ENCODE measurements at regions not wholly inside any gene's neighbourhood (a gene's known extent, or its start where the extent isn't known, plus 50 kb on each side); places are given as distances from the start of the nearest gene placed in this dataset.

DNA sequence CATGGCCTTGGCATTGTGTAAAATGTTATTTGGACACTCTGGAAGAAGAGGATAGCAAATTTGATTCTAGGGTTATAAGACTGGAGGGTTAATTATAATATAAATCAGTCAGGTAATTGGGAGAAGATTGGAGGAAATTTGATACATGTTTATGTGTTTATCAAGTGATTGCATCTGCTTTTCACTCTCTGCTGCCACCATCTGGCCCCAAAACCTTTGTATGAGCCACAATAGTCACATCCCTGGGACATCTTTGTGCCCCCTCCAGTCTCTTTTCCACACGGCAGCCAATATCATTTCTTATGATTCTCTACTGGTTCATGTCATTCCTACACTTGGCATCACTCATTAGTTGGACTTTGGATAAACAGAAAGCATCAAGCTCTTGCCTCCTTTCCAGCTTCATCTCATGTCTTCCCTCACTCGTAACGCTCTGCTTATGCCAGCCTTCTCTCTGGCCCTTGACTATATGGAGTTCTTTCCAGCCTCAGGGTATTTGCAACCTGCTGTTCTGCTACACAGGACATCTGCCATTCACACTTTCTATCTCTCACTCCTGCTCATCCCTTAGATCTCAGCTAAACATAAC is 602.3 kb upstream of the SUCLG2 start:
- H3K4me1 Mint-ChIP-seq, result no peaks in the 10 kb centered on the region

DNA sequence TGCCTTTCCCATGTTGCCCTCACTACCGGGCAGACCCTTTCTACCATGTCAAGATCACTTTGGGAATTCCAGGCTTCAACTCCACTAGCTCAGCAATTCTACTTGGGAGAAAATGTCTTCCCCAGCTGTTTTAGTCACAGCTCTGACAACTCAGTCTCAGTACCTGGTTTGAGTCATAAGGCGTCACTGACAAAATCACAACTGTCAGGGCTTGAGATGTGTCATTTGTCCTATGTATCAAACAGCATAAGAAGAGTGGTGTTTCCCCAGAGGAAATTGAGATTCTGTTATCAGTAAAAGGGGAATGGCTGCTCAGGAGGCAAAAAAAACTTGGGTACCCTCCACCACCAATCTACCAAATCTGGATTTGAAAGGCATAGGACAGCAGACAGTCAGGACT is 594.9 kb upstream of the SUCLG2 start:
- CTCF ChIA-PET, result no interaction called here
- POLR2A ChIA-PET, result no interaction called here
- intact Hi-C loops (cut with micrococcal nuclease), result no loop called here
- no peak for DNase-seq
- TF ChIP-seq, protein P1, sequence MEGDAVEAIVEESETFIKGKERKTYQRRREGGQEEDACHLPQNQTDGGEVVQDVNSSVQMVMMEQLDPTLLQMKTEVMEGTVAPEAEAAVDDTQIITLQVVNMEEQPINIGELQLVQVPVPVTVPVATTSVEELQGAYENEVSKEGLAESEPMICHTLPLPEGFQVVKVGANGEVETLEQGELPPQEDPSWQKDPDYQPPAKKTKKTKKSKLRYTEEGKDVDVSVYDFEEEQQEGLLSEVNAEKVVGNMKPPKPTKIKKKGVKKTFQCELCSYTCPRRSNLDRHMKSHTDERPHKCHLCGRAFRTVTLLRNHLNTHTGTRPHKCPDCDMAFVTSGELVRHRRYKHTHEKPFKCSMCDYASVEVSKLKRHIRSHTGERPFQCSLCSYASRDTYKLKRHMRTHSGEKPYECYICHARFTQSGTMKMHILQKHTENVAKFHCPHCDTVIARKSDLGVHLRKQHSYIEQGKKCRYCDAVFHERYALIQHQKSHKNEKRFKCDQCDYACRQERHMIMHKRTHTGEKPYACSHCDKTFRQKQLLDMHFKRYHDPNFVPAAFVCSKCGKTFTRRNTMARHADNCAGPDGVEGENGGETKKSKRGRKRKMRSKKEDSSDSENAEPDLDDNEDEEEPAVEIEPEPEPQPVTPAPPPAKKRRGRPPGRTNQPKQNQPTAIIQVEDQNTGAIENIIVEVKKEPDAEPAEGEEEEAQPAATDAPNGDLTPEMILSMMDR (IDR thresholded peaks at IDR 0.05), result no peak
- no peak for ATAC-seq (ENCODE audit: low read depth)
- H3K36me3 Mint-ChIP-seq (ENCODE audit: low read depth), result no peaks in the 10 kb centered on the region
- no peaks in the 10 kb centered on the region for H3K27me3 Mint-ChIP-seq
- H3K27ac Mint-ChIP-seq, result no peak overlapping the region
- H3K4me1 Mint-ChIP-seq, result no peaks in the 10 kb centered on the region
- no peaks in the 10 kb centered on the region for H3K9me3 Mint-ChIP-seq
- no peak overlapping the region for H3K4me3 Mint-ChIP-seq

More for the DNA sequence above, 602.3 kb upstream of the SUCLG2 start:
- POLR2A ChIA-PET, result no interaction called here
- Mint-ChIP-seq H3K36me3 (ENCODE audit: low read depth) (no peaks in the 10 kb centered on the region), H3K27ac (no peak overlapping the region), H3K4me3 (no peak overlapping the region), H3K27me3 (no peaks in the 10 kb centered on the region), H3K9me3 (no peaks in the 10 kb centered on the region)
- CTCF ChIA-PET, result no interaction called here
- intact Hi-C loops (cut with micrococcal nuclease), result no loop called here
- TF ChIP-seq, protein P1 (IDR thresholded peaks at IDR 0.05), result no peak
- no peak for ATAC-seq (ENCODE audit: low read depth)
- no peak for DNase-seq

DNA sequence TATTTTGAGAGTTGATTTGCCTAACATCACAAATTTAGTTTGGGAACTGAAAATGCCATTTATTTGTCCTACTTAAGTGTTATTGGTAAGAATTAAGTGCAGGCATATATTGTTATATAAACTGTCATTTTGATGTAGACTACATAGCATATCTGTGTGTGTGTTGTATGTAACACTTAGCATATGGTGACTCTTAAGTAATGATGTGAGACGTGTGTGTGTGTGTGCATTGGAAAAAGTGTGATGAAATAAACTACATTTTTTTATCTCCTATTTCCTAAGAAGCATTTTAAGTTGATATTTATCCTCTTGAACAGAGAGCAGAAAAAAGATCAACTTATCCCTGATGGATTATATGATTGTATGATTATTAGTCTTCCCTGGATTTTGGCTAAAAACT is 588.2 kb upstream of the SUCLG2 start:
- no peak for ATAC-seq (ENCODE audit: low read depth)

DNA sequence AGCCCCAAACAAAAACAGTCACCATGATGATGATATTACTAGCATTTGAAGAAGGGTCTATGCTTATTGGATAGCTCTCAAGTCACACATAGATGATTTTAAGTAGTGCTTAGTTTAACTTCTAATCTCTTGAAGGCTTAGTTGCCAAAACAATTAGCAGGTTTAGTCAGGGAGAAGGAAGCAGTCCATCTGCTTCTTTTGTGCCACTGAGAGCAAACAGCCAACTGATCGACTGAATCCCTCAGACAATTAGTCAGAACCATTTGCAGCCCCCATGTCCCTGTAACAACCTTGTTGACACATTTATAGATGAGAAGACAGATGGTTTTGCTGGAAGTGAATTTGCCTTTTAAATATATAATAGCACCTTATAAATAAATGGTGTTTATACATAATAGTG is 585.1 kb upstream of the SUCLG2 start:
- Mint-ChIP-seq H3K9me3 (no peaks in the 10 kb centered on the region), H3K4me3 (no peak overlapping the region), H3K27ac (no peak overlapping the region), H3K4me1 (no peaks in the 10 kb centered on the region), H3K27me3 (no peaks in the 10 kb centered on the region), H3K36me3 (ENCODE audit: low read depth) (no peaks in the 10 kb centered on the region)
- CTCF ChIA-PET, result no interaction called here
- DNase-seq (no peak), ATAC-seq (ENCODE audit: low read depth) (no peak)
- TF ChIP-seq, protein P1 (IDR thresholded peaks at IDR 0.05), result no peak
- intact Hi-C loops (cut with micrococcal nuclease), result no loop called here
- POLR2A ChIA-PET, result no interaction called here

More for the DNA sequence above, 588.2 kb upstream of the SUCLG2 start:
- CTCF ChIA-PET, result no interaction called here
- Mint-ChIP-seq H3K9me3 (no peaks in the 10 kb centered on the region), H3K27me3 (no peaks in the 10 kb centered on the region), H3K4me1 (no peaks in the 10 kb centered on the region), H3K4me3 (no peak overlapping the region), H3K36me3 (ENCODE audit: low read depth) (no peaks in the 10 kb centered on the region), H3K27ac (no peak overlapping the region)
- no peak for DNase-seq
- POLR2A ChIA-PET, result no interaction called here
- TF ChIP-seq, protein P1 (IDR thresholded peaks at IDR 0.05), result no peak
- intact Hi-C loops (cut with micrococcal nuclease), result no loop called here

DNA sequence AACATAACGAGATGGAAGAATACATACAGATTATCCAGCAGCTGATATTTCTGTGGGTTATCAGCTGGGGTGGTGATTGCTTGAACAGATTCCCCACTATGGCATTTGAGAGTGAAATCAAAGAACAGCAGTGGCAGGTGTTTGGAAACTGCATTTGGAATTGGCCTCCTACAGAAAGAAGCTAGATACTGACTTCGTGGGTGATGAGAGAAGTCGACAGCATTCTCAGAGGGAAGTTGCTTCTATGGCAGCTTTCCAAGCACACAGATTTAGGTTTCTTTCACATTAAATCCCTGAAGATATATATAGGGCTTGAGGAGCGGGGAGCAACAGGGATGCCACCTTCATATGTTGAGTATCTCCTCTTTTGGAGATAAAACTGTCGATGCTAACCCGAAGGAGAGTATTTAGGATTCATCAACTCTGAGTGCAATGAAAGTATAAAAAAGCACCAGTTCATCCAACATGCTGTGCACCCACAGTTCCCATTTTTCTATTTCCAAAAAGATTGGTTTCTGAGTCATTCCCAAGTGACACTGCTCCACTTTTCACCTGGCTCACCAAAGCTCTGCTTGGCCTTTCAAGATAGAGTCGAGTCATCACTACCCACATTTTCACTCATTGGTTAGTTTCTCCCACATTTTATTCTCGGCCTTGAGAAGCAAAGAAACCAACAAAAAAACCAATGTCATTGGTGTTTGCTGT is 579.8 kb upstream of the SUCLG2 start:
- no peaks in the 10 kb centered on the region for H3K4me1 Mint-ChIP-seq
- CTCF ChIA-PET, result no interaction called here

More for the DNA sequence above, 579.8 kb upstream of the SUCLG2 start:
- H3K27me3 Mint-ChIP-seq, result no peaks in the 10 kb centered on the region
- H3K9me3 Mint-ChIP-seq, result peaks cover 18% of the 10 kb centered on the region
- H3K27ac Mint-ChIP-seq, result no peak overlapping the region
- H3K36me3 Mint-ChIP-seq (ENCODE audit: low read depth), result no peaks in the 10 kb centered on the region
- TF ChIP-seq, protein P1 (IDR thresholded peaks at IDR 0.05), result no peak
- no peak for ATAC-seq (ENCODE audit: low read depth)
- POLR2A ChIA-PET, result no interaction called here
- H3K4me3 Mint-ChIP-seq, result no peak overlapping the region
- intact Hi-C loops (cut with micrococcal nuclease), result no loop called here
- DNase-seq, result no peak
